NCI-H1436 (cell line): ENCODE measurements at regions not wholly inside any gene's neighbourhood (a gene's known extent, or its start where the extent isn't known, plus 50 kb on each side); places are given as distances from the start of the nearest gene placed in this dataset.

Experiments used
- DNase-seq: peaks from one replicate; lab custom pipeline; 2025; lab: John Stamatoyannopoulos, UW

GRCh38 chr2:4255491-4255890 is 552.1 kb downstream of the DCDC2C start:
- DNase-seq: no peak

DNA sequence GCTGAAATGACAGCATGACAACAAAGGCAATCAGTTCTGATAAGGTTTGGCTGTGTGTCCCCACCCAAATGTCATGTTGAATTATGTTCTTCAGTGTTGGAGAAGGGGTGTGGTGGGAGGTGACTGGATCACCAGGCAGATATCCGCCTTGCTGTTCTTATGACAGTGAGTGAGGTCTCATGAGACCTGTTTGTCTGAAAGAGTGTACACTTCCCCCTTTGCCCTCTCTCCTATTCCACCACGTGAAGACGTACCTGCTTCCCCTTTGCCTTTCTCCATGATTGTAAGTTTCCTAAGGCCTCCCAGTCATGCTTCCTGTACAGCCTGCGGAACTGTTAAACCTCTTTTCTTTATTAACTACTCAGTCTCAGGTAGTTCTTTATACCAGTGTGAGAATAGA is 553.0 kb downstream of the DCDC2C start:
- no peak for DNase-seq

GRCh38 chr2:4258563-4258962 is 555.2 kb downstream of the DCDC2C start:
- peak; percentile 36 for DNase-seq

- DNase-seq: peak; percentile 29
These were observed 562.6 kb downstream of the DCDC2C start for GRCh38 chr2:4265936-4266335.

- no peak for DNase-seq
These were observed 566.5 kb downstream of the DCDC2C start for GRCh38 chr2:4269885-4270284.

- DNase-seq: peak; percentile 67
These were observed 569.0 kb downstream of the DCDC2C start for GRCh38 chr2:4272261-4272858.

DNA sequence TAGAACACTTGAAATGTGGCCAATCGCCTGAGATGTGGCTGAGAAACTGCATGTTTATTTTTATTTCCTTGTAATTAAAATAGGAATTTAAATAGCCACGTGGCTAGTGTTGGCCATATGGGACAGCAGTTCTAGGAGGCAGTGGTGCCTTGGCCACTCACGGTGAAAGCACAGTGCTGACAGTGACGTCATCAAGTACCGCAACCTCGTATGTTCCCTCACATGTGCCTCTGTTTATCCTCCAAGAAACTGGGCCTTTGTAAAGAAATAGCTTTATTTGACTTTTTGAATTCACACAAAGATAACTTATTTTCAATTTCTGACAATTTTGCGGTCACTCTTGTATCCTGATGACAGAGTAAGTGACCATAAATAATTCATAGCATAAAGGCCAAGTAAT is 575.0 kb downstream of the DCDC2C start:
- no peak for DNase-seq

DNA sequence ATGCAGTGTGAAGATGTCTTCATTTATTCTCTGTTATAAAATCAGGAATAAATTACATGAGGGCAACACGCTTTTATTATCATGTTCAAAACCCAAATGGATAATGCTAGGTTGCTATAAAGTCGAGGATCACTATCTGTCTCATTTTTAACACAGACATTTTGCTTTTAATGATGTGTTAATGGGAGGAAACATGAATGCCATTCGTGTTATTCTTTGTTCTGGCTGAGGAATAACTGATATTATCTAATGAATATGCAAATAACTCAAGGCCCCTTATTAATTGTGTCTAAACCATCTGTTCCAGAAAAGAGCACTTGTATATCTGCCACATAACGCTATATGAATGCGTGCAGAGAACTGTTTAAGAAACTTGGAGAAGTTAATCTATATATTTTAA is 576.1 kb downstream of the DCDC2C start:
- DNase-seq: no peak

DNA sequence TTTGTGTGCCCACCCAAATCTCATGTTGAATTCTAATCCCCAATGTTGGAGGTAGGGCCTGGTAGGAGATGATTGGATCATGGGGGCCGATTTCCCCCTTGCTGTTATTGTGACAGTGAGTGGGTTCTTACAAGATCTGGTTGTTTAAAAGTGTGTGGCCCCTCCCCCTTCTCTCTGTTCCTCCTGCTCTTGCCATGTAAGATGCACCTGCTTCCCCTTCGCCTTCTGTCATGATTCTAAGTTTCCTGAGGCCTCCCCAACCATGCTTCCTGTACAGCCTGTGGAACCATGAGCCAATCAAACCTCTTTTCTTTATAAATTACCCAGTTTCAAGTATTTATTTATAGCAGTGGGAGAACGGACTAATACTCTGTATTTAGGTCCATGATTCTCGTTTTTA is 588.1 kb downstream of the DCDC2C start:
- DNase-seq: no peak

DNA sequence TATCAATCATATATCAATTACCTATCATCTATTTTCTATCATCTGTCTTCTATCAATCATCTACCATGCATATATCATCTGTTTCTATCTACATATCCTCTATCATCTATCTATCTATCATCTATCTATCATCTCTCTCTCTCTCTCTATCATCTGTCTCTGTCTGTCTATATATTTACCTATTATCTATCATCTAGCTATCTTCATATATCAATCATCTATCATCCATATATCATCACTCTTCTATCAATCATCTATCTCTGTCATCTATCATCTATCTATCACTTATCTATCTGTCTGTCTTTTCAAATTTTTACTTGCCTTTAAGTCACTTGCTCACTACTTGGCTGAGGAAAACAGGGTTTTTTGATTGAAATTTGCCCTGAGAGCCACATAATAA is 592.3 kb downstream of the DCDC2C start:
- DNase-seq: no peak

DNA sequence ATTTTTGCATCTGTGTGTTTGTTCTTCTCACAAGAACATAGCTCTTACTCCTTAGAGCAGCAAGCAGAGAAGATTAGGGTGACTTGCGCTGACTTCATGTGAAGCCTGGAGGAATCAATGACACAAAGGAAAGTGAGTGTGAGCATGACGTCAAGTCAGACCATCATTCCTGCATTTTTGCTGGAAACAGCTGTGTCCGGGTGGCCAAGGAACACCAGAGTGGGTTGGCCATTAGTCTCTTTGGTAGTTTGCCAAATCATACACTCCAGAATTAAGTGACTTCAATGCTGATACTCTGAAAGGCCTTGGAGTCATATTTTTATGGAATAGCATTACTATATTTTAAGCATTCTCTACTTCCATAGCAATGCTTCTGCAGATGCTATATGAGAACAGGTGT is 597.2 kb downstream of the DCDC2C start:
- no peak for DNase-seq

- no peak for DNase-seq
These were observed 621.2 kb downstream of the DCDC2C start for GRCh38 chr2:4324531-4324930.

DNA sequence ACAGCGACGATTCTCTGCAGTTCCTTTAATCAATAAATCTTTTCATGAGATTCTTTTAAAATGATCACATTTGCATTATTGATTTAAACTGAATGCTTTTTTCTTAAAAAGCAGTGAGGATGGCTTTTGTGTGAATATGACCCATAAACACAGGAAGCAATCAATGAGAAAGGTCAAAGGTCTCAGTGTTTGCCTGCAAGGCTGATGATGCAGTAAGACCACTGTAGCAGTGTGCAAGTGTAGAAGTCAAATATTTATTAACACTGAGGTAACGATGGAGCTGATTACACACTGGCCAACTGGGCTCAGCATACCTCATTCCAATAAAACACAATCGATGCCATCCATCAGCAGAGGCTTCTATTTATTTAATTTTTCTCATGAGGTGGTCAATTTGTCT is 633.5 kb downstream of the DCDC2C start:
- no peak for DNase-seq

DNA sequence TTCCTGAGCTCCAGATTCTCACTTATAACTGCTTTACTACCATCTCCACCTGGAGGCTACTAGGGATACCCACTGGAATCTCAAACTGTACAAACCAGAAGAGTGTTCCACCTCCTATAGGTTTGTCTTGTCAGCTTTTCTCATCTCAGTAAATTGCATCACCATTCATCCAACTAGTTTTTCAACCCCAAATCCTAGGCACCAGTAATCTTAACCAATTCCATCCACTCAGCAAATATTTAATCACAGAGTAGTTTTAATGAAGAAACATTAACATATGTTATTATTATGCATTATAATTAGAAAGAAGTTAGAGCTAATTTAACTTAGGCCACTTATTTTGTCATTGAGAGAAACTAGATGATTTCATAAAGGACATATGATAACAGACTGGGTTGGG is 635.0 kb downstream of the DCDC2C start:
- DNase-seq: no peak

DNA sequence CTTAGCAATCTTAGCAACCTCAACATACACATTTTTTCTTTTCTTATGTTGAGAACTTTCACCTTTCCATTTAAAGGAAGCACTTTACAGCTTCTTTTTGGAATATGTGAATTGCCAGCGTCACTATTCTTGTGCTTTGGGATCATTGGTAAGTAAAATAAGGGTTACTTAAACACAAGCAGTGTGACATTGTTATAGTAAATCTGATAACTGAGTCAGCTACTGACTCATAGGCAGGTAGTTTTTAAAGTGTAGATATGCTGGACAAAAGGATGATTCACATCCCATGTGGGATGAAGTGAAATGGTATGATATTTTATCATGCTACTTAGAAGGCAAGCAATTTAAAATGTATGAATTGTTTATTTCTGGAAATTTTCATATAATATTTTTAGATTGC is 637.2 kb downstream of the DCDC2C start:
- no peak for DNase-seq

- DNase-seq: no peak
These were observed 643.3 kb downstream of the DCDC2C start for GRCh38 chr2:4346628-4347027.

DNA sequence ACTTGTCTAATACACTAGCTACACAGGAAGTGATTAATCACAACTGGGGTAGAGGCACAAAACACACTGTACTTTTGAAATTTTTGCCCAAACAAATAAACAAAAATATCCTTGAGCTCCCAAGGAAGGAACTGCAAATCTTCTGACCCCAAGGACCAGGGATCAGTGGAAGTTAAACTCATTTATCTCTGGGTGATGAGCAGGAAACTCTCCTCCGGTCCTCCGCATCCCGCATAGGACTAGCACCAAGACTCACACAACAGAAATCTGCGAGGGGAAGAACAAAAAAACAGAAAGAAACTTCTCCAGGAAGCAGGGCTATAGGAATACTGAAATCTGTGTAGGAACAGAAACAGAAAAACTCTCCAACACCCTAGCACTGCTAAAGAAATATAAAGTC is 650.3 kb downstream of the DCDC2C start:
- no peak for DNase-seq

DNA sequence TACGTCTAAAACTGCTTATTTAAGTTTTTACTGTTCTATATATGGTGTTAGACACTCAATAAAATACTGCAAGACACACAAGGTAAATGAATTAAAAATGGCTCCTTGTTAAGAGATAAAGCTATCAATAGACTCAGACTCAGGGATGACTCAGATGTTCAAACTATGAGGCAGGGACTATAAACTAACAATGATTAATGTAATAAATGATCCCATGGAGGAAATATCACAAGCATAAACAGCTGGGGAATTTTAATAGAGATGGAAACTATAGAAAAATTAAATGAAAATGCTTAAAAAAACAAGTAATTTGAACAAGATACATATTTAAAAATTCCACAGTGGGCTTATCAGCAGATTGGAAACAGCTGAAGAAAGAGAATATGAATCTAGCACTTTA is 650.8 kb downstream of the DCDC2C start:
- no peak for DNase-seq

DNA sequence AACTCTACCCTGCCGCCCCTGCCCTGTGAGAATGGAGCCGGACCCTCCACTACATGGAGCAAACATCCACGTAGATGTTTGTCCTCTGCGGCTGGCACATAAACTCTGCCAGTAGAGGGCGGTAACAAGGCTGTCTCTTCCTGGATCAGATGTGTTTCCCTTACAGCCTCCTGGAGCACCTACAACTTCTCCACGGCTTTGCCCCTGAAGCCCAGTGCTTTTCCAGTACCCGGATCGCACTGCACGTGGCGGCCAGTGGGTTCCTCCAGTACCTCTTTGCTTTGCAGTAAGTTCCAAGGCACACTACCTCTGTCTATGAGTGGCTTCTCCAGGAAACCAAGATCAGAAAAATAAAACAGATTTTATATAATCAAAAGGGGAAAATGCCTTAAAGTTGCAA is 651.3 kb downstream of the DCDC2C start:
- no peak for DNase-seq

- no peak for DNase-seq
These were observed 652.7 kb downstream of the DCDC2C start for GRCh38 chr2:4356109-4356508.

DNA sequence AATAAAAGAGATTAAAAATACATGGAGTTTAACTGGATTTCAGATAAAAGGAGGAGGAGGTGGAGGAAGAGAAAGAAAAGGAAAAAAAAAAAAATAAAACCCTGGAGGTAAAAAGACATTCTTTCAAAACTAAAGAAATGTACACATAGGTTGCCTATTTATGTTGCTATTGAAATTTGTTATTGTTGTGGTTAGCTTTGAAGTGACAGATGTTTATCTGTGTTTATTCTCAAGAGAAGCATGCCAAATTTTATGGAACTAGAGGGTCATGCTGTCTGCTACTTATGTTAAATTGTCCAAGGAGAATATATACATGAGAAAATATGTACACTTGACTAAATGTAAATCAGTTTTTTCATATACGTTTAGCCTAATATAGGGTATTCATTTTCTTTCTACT is 653.2 kb downstream of the DCDC2C start:
- DNase-seq: no peak

DNA sequence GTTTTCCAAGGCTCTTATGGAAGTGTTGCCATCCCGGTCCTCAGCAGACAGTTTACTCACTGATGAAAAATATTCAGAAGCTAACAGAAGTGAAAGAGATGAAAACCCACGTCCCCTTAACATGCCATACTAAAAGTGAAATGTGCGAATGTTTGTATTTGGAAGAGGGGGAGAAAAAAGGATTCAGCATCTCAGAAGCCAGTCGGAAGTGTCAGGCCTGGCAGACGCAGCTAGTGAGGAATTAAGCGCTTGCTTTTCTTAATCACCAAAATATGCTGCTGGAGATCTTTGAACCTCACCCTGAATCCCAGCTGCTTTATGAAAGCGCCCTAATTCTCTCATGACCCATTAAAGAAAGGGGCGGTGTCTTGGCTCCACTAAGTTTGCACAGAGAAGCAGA is 653.7 kb downstream of the DCDC2C start:
- DNase-seq: no peak

DNA sequence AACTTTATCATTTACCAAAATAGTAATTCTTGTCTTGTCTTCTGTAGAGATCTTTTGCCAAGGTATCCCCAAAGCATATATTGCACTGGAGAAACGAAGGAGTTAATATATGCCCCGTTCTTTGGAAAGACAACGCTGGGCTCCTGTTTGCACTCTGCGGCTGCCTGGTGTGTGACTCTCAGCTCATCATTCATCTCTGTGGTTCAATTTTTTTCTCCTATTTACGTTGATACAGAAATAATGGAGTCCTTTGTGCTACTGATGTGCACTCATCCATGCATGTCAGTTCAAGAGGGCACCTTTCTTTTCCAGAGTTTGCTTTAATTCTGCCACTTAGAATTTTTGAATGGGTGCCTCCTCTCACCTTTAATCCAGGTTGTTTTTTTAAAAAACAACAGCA is 655.5 kb downstream of the DCDC2C start:
- peak; percentile 42 for DNase-seq

DNA sequence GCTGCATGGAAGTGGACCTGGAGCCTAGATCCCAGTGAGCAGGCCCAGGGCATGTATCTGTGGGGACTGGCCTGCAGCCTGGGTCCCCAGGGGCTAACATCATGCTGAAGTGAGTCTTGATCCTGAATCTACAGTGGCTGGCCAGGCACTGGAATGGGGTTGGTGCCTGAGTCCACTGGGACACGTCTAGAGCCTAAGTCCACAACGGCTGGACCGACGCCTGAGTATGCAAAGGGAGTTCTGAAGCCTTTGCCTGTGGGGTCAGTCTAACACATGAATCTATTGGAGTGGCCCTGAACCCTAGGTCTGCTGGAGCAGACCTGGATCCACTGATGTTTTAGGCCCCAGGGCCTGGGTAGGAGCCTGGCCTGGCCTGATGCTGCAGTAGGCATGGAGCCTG is 665.5 kb downstream of the DCDC2C start:
- DNase-seq: no peak
